ENCODE measurements at regions not wholly inside any gene's neighbourhood (a gene's known extent, or its start where the extent isn't known, plus 50 kb on each side); places are given as distances from the start of the nearest gene placed in this dataset.

DNA sequence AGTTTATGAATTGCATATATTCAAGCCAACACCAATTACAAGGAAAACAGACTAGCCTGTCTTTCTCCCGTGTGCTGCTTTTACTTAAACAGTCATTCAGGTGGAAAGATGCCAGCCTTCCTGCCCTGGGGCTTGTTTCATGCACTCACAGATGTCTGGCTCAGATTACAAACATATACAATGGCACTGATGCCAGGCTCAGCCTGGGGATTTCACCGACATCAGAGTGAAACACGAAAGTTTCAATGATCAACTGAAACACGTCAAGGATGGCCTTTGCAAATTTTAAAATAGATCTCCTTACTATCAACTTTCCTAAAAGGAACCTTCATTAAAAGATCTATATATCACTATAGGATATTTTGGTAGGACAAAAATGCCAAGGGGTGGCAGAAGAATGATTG is 1576.5 kb downstream of the EFNA5 start:
- peak overlapping the region; percentile 40 to 91; a peak in 3 of 4 replicates for H3K27ac ChIP-seq (ENCODE audit: low read depth in 2 of 2, low read length in 1 of 2)
- CTCF ChIA-PET: no interaction called here
- H3K36me3 ChIP-seq (replicated peaks in 1 of 2; ENCODE audit: control insufficient read depth in 1 of 2, insufficient read depth in 2 of 2, low read length in 1 of 2): no peaks in the 10 kb centered on the region
- no peaks in the 10 kb centered on the region; the same call in 1 of the 2 replicates for H3K9me3 ChIP-seq
- H4K20me1 ChIP-seq (ENCODE audit: insufficient read depth): no peaks in the 10 kb centered on the region
- H3F3A ChIP-seq (replicated peaks; ENCODE audit: insufficient read depth): peaks cover 26% of the 10 kb centered on the region
- H3K4me3 ChIP-seq (ENCODE audit: low read depth in 2 of 2, low read length in 1 of 2): no peak overlapping the region
- no peaks in the 10 kb centered on the region for H3K79me2 ChIP-seq (ENCODE audit: insufficient read depth)
- H2AFZ ChIP-seq (ENCODE audit: low read depth): peak overlapping the region; percentile 19; the same call in 1 of the 2 replicates
- H3K27me3 ChIP-seq (ENCODE audit: insufficient read depth): no peaks in the 10 kb centered on the region
- WGBS (ENCODE audit: low lambda C conversion rate): 1% methylated on average over 4 of the region's 4 CpGs
- H3K4me2 ChIP-seq: peak overlapping the region; percentile 61
- H3K4me1 ChIP-seq (ENCODE audit: control insufficient read depth in 1 of 2, insufficient read depth in 2 of 2, low read depth in 1 of 2, low read length in 1 of 2): peaks cover 15 to 24% of the 10 kb centered on the region in 2 experiments
- DNase-seq: peak; percentile 40
- H3K9ac ChIP-seq: peak overlapping the region; percentile 15; the same call in 1 of the 2 replicates
- no peaks in the 10 kb centered on the region for H3K9me2 ChIP-seq
- POLR2A ChIA-PET: interaction anchor here (0.8 kb wide), 1 partner anchor 9 kb away, joined by 3 read pairs; no protein-coding TSS in a partner anchor
- TF ChIP-seq SIN3A (IDR thresholded peaks at IDR 0.05; ENCODE audit: borderline replicate concordance, low read depth, low read length): peak; percentile 52; the same call in 1 of the 2 replicates
- TF ChIP-seq, protein P1, sequence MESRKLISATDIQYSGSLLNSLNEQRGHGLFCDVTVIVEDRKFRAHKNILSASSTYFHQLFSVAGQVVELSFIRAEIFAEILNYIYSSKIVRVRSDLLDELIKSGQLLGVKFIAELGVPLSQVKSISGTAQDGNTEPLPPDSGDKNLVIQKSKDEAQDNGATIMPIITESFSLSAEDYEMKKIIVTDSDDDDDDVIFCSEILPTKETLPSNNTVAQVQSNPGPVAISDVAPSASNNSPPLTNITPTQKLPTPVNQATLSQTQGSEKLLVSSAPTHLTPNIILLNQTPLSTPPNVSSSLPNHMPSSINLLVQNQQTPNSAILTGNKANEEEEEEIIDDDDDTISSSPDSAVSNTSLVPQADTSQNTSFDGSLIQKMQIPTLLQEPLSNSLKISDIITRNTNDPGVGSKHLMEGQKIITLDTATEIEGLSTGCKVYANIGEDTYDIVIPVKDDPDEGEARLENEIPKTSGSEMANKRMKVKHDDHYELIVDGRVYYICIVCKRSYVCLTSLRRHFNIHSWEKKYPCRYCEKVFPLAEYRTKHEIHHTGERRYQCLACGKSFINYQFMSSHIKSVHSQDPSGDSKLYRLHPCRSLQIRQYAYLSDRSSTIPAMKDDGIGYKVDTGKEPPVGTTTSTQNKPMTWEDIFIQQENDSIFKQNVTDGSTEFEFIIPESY (IDR thresholded peaks at IDR 0.05; ENCODE audit: borderline replicate concordance, low read depth): no peak
- peak; percentile 71; the same call in 1 of the 2 replicates for TF ChIP-seq RXRA (IDR thresholded peaks at IDR 0.05; ENCODE audit: borderline replicate concordance, low read depth)
- no peak for TF ChIP-seq FOSL2 (IDR thresholded peaks at IDR 0.05; ENCODE audit: borderline replicate concordance, low read depth)
- TF ChIP-seq, protein P2, sequence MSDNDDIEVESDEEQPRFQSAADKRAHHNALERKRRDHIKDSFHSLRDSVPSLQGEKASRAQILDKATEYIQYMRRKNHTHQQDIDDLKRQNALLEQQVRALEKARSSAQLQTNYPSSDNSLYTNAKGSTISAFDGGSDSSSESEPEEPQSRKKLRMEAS (IDR thresholded peaks at IDR 0.05; ENCODE audit: low read depth): peak; percentile 37; the same call in 1 of the 2 replicates
- peak; percentile 98 for TF ChIP-seq TCF12 (IDR thresholded peaks at IDR 0.05)
- 0 out of 2 replicates have a peak, but pooled peaks have one; percentile 23 for TF ChIP-seq MXI1 (IDR thresholded peaks at IDR 0.05; ENCODE audit: low read depth, low read length)
- no peak for TF ChIP-seq TAF1 (IDR thresholded peaks at IDR 0.05; ENCODE audit: borderline replicate concordance, low read depth, low read length)
- TF ChIP-seq, protein P3, sequence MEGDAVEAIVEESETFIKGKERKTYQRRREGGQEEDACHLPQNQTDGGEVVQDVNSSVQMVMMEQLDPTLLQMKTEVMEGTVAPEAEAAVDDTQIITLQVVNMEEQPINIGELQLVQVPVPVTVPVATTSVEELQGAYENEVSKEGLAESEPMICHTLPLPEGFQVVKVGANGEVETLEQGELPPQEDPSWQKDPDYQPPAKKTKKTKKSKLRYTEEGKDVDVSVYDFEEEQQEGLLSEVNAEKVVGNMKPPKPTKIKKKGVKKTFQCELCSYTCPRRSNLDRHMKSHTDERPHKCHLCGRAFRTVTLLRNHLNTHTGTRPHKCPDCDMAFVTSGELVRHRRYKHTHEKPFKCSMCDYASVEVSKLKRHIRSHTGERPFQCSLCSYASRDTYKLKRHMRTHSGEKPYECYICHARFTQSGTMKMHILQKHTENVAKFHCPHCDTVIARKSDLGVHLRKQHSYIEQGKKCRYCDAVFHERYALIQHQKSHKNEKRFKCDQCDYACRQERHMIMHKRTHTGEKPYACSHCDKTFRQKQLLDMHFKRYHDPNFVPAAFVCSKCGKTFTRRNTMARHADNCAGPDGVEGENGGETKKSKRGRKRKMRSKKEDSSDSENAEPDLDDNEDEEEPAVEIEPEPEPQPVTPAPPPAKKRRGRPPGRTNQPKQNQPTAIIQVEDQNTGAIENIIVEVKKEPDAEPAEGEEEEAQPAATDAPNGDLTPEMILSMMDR (IDR thresholded peaks at IDR 0.05): no peak
- TF ChIP-seq, protein P4, sequence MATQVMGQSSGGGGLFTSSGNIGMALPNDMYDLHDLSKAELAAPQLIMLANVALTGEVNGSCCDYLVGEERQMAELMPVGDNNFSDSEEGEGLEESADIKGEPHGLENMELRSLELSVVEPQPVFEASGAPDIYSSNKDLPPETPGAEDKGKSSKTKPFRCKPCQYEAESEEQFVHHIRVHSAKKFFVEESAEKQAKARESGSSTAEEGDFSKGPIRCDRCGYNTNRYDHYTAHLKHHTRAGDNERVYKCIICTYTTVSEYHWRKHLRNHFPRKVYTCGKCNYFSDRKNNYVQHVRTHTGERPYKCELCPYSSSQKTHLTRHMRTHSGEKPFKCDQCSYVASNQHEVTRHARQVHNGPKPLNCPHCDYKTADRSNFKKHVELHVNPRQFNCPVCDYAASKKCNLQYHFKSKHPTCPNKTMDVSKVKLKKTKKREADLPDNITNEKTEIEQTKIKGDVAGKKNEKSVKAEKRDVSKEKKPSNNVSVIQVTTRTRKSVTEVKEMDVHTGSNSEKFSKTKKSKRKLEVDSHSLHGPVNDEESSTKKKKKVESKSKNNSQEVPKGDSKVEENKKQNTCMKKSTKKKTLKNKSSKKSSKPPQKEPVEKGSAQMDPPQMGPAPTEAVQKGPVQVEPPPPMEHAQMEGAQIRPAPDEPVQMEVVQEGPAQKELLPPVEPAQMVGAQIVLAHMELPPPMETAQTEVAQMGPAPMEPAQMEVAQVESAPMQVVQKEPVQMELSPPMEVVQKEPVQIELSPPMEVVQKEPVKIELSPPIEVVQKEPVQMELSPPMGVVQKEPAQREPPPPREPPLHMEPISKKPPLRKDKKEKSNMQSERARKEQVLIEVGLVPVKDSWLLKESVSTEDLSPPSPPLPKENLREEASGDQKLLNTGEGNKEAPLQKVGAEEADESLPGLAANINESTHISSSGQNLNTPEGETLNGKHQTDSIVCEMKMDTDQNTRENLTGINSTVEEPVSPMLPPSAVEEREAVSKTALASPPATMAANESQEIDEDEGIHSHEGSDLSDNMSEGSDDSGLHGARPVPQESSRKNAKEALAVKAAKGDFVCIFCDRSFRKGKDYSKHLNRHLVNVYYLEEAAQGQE (IDR thresholded peaks at IDR 0.05; ENCODE audit: low read depth, low read length): 0 out of 2 replicates have a peak, but pooled peaks have one; percentile 32
- TF ChIP-seq YY1 (IDR thresholded peaks at IDR 0.05; ENCODE audit: low read depth): no peak
- TF ChIP-seq RFX5 (IDR thresholded peaks at IDR 0.05; ENCODE audit: low read length): no peak
- no peak for TF ChIP-seq NRF1 (IDR thresholded peaks at IDR 0.05; ENCODE audit: low read depth, low read length)
- peak; percentile 83 for TF ChIP-seq FOXM1 (IDR thresholded peaks at IDR 0.05; ENCODE audit: low read depth)
- TF ChIP-seq, protein P5, sequence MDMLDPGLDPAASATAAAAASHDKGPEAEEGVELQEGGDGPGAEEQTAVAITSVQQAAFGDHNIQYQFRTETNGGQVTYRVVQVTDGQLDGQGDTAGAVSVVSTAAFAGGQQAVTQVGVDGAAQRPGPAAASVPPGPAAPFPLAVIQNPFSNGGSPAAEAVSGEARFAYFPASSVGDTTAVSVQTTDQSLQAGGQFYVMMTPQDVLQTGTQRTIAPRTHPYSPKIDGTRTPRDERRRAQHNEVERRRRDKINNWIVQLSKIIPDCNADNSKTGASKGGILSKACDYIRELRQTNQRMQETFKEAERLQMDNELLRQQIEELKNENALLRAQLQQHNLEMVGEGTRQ (IDR thresholded peaks at IDR 0.05; ENCODE audit: borderline replicate concordance, low read depth, low read length): no peak
- TF ChIP-seq JUND (IDR thresholded peaks at IDR 0.05): peak; percentile 76
- TF ChIP-seq GATA2 (CRISPR knock-in tag; IDR thresholded peaks at IDR 0.05): peak; percentile 98
- TF ChIP-seq CHD2 (IDR thresholded peaks at IDR 0.05; ENCODE audit: low read length, partially characterized antibody): peak; percentile 85
- TF ChIP-seq SMC3 (IDR thresholded peaks at IDR 0.05; ENCODE audit: low read depth, low read length): no peak; the same call in 1 of the 2 replicates
- TF ChIP-seq, protein P6, sequence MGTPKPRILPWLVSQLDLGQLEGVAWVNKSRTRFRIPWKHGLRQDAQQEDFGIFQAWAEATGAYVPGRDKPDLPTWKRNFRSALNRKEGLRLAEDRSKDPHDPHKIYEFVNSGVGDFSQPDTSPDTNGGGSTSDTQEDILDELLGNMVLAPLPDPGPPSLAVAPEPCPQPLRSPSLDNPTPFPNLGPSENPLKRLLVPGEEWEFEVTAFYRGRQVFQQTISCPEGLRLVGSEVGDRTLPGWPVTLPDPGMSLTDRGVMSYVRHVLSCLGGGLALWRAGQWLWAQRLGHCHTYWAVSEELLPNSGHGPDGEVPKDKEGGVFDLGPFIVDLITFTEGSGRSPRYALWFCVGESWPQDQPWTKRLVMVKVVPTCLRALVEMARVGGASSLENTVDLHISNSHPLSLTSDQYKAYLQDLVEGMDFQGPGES (IDR thresholded peaks at IDR 0.05; ENCODE audit: low read depth, low read length): no peak
- TF ChIP-seq RCOR1 (IDR thresholded peaks at IDR 0.05; ENCODE audit: low read length): peak; percentile 90
- peak; percentile 73 for TF ChIP-seq TEAD4 (IDR thresholded peaks at IDR 0.05; ENCODE audit: borderline replicate concordance, insufficient read depth)
- TF ChIP-seq EZH2phosphoT487 (IDR thresholded peaks at IDR 0.05; ENCODE audit: borderline replicate concordance, low read depth): no peak
- TF ChIP-seq MEF2A (IDR thresholded peaks at IDR 0.05; ENCODE audit: borderline replicate concordance, low read depth): no peak
